ENCODE measurements at regions not wholly inside any gene's neighbourhood (a gene's known extent, or its start where the extent isn't known, plus 50 kb on each side); places are given as distances from the start of the nearest gene placed in this dataset.

DNA sequence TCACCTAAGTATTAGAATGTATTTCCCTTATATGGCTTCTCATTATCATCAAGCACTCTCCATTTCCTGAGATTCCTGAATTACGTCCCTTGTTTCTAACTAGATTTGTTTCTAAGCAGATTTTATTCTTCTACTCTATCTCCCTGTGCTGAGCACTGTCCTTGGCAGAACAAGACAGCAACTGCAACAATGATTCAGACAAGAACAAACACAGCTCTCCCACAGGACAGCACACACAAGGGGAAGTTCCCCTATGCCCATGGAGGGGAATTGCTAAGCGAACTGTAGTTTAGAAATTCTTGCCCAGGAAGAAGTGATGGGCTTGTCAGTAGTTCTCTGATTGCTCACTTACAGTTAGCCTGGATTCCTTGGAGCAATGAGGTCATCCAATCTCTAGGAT lies 759.9 kb downstream of the DTWD2 start:
- H3K27me3 ChIP-seq (ENCODE audit: control insufficient read depth in 1 of 2, insufficient read depth in 2 of 2, low read length in 2 of 2): no peaks in the 10 kb centered on the region
- no peak overlapping the region for H3K27ac ChIP-seq (ENCODE audit: low read depth in 2 of 2, low read length in 1 of 2)
- 69 to 82% methylated on average over 2 of the region's 2 CpGs for WGBS, 2 donors
- no peaks in the 10 kb centered on the region for H3K36me3 ChIP-seq (ENCODE audit: control insufficient read depth in 2 of 2, insufficient read depth in 2 of 2, low read length in 1 of 2)
- H3K9me3 ChIP-seq (ENCODE audit: control insufficient read depth in 2 of 2, insufficient read depth in 1 of 2, low read depth in 1 of 2, low read length in 1 of 2): no peaks in the 10 kb centered on the region
- no peaks in the 10 kb centered on the region for H3K4me1 ChIP-seq (ENCODE audit: control insufficient read depth in 2 of 2, insufficient read depth in 2 of 2, low read length in 1 of 2)
- no peak overlapping the region for H3K4me3 ChIP-seq (ENCODE audit: low read depth in 1 of 2, low read length in 2 of 2)

DNA sequence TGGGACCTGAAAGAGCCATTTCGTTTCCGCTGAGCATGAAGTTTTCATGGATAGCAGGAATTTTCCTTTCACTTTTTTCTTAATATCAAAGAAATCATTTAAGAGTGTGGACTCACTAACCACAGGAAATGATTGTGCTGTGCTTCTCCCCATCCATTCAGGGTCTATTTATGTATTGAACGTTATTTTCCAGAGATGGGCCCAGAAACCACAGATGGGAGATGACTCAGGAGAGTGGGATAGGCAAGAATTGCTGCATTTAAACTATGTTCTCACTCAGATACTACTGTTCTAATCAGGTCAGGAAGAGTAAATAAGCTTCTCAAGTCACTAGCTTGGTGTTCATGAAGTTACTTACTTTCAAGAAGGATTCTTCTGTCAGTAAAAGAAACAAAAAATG lies 763.8 kb downstream of the DTWD2 start:
- Histone ChIP-seq H3K27ac (ENCODE audit: low read depth in 2 of 2, low read length in 1 of 2) (no peak overlapping the region), H3K27me3 (ENCODE audit: control insufficient read depth in 1 of 2, insufficient read depth in 2 of 2, low read length in 2 of 2) (no peaks in the 10 kb centered on the region), H3K9me3 (ENCODE audit: control insufficient read depth in 2 of 2, insufficient read depth in 1 of 2, low read depth in 1 of 2, low read length in 1 of 2) (no peaks in the 10 kb centered on the region), H3K4me3 (ENCODE audit: low read depth in 1 of 2, low read length in 2 of 2) (no peak overlapping the region), H3K36me3 (ENCODE audit: control insufficient read depth in 2 of 2, insufficient read depth in 2 of 2, low read length in 1 of 2) (no peaks in the 10 kb centered on the region), H3K4me1 (ENCODE audit: control insufficient read depth in 2 of 2, insufficient read depth in 2 of 2, low read length in 1 of 2) (no peaks in the 10 kb centered on the region)
- WGBS, 2 donors: 62 to 67% methylated on average over 3 of the region's 3 CpGs

DNA sequence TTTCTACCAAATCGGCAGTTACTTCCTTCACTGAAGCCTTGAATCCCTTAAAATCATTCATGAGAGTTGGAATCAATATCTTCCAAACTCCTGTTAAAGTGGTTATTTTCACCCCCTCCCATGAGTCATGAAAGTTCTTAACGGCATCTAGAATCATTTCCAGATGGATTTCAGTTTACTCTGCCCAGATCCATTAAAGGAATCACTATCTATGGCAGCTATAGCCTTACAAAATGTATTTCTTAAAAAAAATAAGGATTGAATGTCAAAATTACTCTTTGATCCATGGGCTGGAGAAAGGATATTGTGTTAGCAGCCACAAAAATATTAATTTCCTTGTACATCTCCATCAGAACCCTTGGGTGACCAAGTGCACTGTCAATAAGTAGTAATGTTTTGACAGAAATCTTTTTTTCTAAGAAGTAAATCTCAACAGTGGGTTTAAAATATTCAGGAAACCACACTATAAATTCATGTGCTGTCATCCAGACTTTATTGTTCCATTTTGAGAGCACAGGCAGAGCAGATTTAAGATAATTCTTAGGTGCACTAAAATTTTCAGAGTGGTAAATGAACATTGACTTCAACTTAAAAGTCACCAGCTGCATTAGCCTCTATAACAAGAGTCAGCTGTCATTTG lies 767.7 kb downstream of the DTWD2 start:
- 73 to 76% methylated on average over 2 of the region's 2 CpGs for WGBS, 2 donors
- H3K9me3 ChIP-seq (ENCODE audit: control insufficient read depth in 2 of 2, insufficient read depth in 1 of 2, low read depth in 1 of 2, low read length in 1 of 2): no peaks in the 10 kb centered on the region
- H3K4me3 ChIP-seq (ENCODE audit: low read depth in 1 of 2, low read length in 2 of 2): no peak overlapping the region
- no peaks in the 10 kb centered on the region for H3K4me1 ChIP-seq (ENCODE audit: control insufficient read depth in 2 of 2, insufficient read depth in 2 of 2, low read length in 1 of 2)
- H3K36me3 ChIP-seq (ENCODE audit: control insufficient read depth in 2 of 2, insufficient read depth in 2 of 2, low read length in 1 of 2): no peaks in the 10 kb centered on the region
- H3K27ac ChIP-seq (ENCODE audit: low read depth in 2 of 2, low read length in 1 of 2): no peak overlapping the region
- H3K27me3 ChIP-seq (ENCODE audit: control insufficient read depth in 1 of 2, insufficient read depth in 2 of 2, low read length in 2 of 2): no peaks in the 10 kb centered on the region

DNA sequence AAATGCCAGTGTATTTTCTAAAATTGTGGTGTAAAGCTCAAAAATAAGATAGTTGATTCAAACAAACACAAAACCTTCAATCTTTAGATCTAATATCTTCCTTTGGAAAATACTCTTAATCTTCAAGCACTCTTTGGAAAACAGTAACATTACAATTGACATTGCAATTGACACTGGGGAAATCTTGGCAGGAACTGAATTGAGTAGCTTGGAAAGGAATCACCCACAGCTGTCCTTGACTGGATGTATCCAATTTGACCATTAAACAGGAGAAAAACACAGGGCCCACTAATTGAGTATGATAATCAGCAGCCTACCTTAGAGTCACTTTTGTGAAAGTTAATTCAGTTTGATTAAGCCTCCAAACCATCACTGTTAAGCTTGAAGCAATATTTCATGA lies 776.7 kb downstream of the DTWD2 start:
- Histone ChIP-seq H3K4me3 (ENCODE audit: low read depth in 1 of 2, low read length in 2 of 2) (no peak overlapping the region), H3K4me1 (ENCODE audit: control insufficient read depth in 2 of 2, insufficient read depth in 2 of 2, low read length in 1 of 2) (no peaks in the 10 kb centered on the region), H3K27ac (ENCODE audit: low read depth in 2 of 2, low read length in 1 of 2) (no peak overlapping the region), H3K36me3 (ENCODE audit: control insufficient read depth in 2 of 2, insufficient read depth in 2 of 2, low read length in 1 of 2) (no peaks in the 10 kb centered on the region), H3K9me3 (ENCODE audit: control insufficient read depth in 2 of 2, insufficient read depth in 1 of 2, low read depth in 1 of 2, low read length in 1 of 2) (peaks cover 8 to 11% of the 10 kb centered on the region in 2 donors), H3K27me3 (ENCODE audit: control insufficient read depth in 1 of 2, insufficient read depth in 2 of 2, low read length in 2 of 2) (no peaks in the 10 kb centered on the region)

DNA sequence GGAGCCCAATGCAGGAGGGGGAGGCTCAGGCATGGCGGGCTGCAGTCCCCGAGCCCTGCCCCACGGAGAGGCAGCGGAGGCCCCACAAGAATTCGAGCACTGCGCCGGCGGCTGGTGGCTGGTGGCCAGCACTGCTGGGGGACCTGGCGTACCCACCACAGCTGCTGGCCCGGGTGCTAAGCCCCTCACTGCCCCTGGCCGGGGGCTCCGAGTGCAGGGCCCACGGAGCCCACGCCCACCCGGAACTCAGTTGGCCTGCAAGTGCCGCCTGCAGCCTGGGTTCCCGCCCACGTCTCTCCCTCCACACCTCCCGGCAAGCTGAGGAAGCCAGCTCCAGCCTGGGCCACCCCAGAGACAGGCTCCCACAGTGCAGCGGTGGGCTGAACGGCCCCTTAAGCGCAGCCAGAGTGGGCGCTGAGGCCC lies 780.3 kb downstream of the DTWD2 start:
- Histone ChIP-seq H3K9me3 (ENCODE audit: control insufficient read depth in 2 of 2, insufficient read depth in 1 of 2, low read depth in 1 of 2, low read length in 1 of 2) (peaks cover 8 to 11% of the 10 kb centered on the region in 2 donors), H3K27me3 (ENCODE audit: control insufficient read depth in 1 of 2, insufficient read depth in 2 of 2, low read length in 2 of 2) (no peaks in the 10 kb centered on the region), H3K36me3 (ENCODE audit: control insufficient read depth in 2 of 2, insufficient read depth in 2 of 2, low read length in 1 of 2) (no peaks in the 10 kb centered on the region), H3K4me3 (ENCODE audit: low read depth in 1 of 2, low read length in 2 of 2) (no peak overlapping the region), H3K4me1 (ENCODE audit: control insufficient read depth in 2 of 2, insufficient read depth in 2 of 2, low read length in 1 of 2) (no peaks in the 10 kb centered on the region), H3K27ac (ENCODE audit: low read depth in 2 of 2, low read length in 1 of 2) (no peak overlapping the region)
- 95 to 96% methylated on average over 21 to 23 of the region's 23 CpGs for WGBS, 2 donors

DNA sequence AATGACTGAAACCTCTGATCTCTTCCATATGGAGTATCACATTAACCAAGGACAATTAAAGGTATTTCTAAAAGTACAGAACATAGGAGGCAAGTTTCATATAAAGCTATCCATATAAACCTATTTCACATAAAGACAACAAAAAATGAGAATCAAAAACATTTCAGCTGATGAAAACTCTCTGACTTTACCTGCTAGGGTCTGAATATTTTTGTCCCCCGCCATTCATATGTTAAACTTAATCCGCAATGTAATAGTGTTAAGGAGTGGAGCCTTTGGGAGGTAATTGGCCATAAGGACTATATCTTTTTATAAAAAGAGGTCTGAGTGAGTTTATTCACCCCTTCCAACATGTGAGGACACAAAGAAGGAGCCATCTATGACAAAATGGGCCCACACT lies 788.5 kb downstream of the DTWD2 start:
- no peak overlapping the region for H3K4me3 ChIP-seq (ENCODE audit: low read depth in 1 of 2, low read length in 2 of 2)
- H3K4me1 ChIP-seq (ENCODE audit: control insufficient read depth in 2 of 2, insufficient read depth in 2 of 2, low read length in 1 of 2): no peaks in the 10 kb centered on the region
- WGBS, 2 donors: 97 to 99% methylated on average over 2 of the region's 2 CpGs
- no peak overlapping the region for H3K27ac ChIP-seq (ENCODE audit: low read depth in 2 of 2, low read length in 1 of 2)
- no peaks in the 10 kb centered on the region for H3K9me3 ChIP-seq (ENCODE audit: control insufficient read depth in 2 of 2, insufficient read depth in 1 of 2, low read depth in 1 of 2, low read length in 1 of 2)
- H3K27me3 ChIP-seq (ENCODE audit: control insufficient read depth in 1 of 2, insufficient read depth in 2 of 2, low read length in 2 of 2): no peaks in the 10 kb centered on the region
- no peaks in the 10 kb centered on the region for H3K36me3 ChIP-seq (ENCODE audit: control insufficient read depth in 2 of 2, insufficient read depth in 2 of 2, low read length in 1 of 2)

DNA sequence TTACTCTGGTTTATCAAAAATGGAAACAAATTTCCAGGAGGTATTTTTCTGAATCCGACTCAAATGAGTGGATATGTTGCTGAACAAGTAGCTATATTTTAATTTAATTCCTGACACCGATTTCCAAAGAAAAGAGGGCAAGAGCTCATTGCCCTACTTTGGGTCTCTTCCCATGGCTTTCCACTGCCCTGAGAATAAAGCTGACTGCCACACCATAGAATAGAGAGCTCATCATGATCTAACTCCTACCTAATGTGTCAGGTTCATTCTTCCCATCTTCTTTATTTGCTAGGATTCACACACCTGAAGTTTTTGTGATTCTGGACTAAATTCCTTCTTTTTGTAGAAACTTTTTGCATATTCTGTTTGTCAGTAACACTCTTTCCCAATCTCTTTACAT lies 792.1 kb downstream of the DTWD2 start:
- Histone ChIP-seq H3K27ac (ENCODE audit: low read depth in 2 of 2, low read length in 1 of 2) (no peak overlapping the region), H3K9me3 (ENCODE audit: control insufficient read depth in 2 of 2, insufficient read depth in 1 of 2, low read depth in 1 of 2, low read length in 1 of 2) (no peaks in the 10 kb centered on the region), H3K36me3 (ENCODE audit: control insufficient read depth in 2 of 2, insufficient read depth in 2 of 2, low read length in 1 of 2) (no peaks in the 10 kb centered on the region), H3K4me1 (ENCODE audit: control insufficient read depth in 2 of 2, insufficient read depth in 2 of 2, low read length in 1 of 2) (no peaks in the 10 kb centered on the region), H3K27me3 (ENCODE audit: control insufficient read depth in 1 of 2, insufficient read depth in 2 of 2, low read length in 2 of 2) (no peaks in the 10 kb centered on the region), H3K4me3 (ENCODE audit: low read depth in 1 of 2, low read length in 2 of 2) (no peak overlapping the region)
- 81 to 85% methylated on average over 2 of the region's 2 CpGs for WGBS, 2 donors

DNA sequence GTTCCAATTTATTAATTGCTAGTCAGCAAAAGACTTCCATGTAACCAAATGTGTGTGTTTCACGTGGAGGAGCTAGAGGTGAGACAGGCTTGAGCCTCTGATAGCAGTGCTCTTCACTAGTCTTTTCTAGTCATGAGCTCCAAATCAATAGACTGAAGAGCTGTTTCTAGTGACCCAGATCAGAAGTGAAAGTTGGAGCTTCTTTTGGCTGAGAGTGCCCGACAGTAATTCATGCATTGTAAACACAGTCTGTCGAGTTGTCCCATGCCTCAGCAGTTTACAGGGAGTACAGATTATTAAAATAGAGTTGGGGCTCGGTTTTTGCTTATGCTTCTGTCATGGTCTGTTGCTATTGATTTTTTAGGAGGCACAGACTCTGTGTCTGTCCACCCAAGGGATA lies 793.1 kb downstream of the DTWD2 start:
- H3K27me3 ChIP-seq (ENCODE audit: control insufficient read depth in 1 of 2, insufficient read depth in 2 of 2, low read length in 2 of 2): no peaks in the 10 kb centered on the region
- WGBS, 2 donors: 41 to 42% methylated on average over 4 of the region's 4 CpGs
- no peaks in the 10 kb centered on the region for H3K9me3 ChIP-seq (ENCODE audit: control insufficient read depth in 2 of 2, insufficient read depth in 1 of 2, low read depth in 1 of 2, low read length in 1 of 2)
- H3K36me3 ChIP-seq (ENCODE audit: control insufficient read depth in 2 of 2, insufficient read depth in 2 of 2, low read length in 1 of 2): no peaks in the 10 kb centered on the region
- H3K27ac ChIP-seq (ENCODE audit: low read depth in 2 of 2, low read length in 1 of 2): no peak overlapping the region
- H3K4me3 ChIP-seq (ENCODE audit: low read depth in 1 of 2, low read length in 2 of 2): no peak overlapping the region
- no peaks in the 10 kb centered on the region for H3K4me1 ChIP-seq (ENCODE audit: control insufficient read depth in 2 of 2, insufficient read depth in 2 of 2, low read length in 1 of 2)

DNA sequence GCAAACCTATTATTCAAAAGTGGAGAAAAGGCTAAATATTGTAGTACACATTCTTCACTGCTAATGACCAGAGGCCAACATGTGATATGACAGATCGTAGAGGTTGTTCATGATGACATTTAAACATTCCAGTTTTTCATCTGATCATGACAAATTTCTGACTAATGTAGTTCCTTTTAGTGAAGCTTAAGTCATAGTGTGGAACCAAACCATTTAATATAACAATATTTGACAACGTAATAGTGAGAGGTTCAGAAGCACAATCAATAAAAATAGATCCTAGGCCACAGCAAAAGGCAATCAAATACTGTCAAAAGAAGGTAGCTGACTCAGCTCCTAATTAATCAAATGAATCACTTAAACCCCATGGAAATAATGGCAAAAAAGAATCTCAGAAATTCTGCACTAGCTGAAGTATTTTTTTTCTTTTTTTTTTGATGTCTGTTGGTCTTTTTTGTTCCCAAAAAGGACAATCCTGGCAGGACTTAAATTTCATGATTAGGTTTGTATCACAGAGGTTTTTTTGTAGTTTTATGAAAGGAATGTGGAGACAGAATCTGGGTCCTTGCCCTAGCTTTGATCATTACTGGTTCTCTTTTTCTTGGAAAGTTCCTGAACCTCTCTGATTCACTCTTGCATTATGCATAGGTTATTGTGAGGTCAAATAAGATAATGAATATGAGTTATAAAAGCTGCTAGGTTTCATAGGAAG lies 795.0 kb downstream of the DTWD2 start:
- Histone ChIP-seq H3K36me3 (ENCODE audit: control insufficient read depth in 2 of 2, insufficient read depth in 2 of 2, low read length in 1 of 2) (no peaks in the 10 kb centered on the region), H3K9me3 (ENCODE audit: control insufficient read depth in 2 of 2, insufficient read depth in 1 of 2, low read depth in 1 of 2, low read length in 1 of 2) (no peaks in the 10 kb centered on the region), H3K4me3 (ENCODE audit: low read depth in 1 of 2, low read length in 2 of 2) (no peak overlapping the region), H3K27me3 (ENCODE audit: control insufficient read depth in 1 of 2, insufficient read depth in 2 of 2, low read length in 2 of 2) (no peaks in the 10 kb centered on the region), H3K27ac (ENCODE audit: low read depth in 2 of 2, low read length in 1 of 2) (no peak overlapping the region), H3K4me1 (ENCODE audit: control insufficient read depth in 2 of 2, insufficient read depth in 2 of 2, low read length in 1 of 2) (no peaks in the 10 kb centered on the region)
- WGBS, 2 donors: 63 to 66% methylated on average over 2 of the region's 2 CpGs

DNA sequence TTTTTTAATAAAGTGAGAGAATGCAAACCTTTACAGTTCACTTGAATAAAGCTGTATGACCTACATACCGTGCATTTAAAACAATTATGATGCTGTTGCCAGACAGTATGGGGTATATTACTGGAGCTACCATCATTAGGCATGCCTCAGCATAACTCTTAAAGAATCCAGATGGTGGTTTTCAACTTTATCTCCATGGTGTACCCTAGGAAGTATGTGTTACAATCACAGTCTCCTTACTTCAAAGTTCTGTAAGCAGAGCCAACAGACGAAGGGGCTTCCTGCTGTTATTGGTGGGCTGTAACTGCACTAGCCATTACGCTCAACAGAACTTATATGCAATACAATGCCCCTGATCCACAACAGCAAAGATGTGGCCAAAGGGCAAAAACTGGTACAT lies 803.3 kb downstream of the DTWD2 start:
- Histone ChIP-seq H3K9me3 (ENCODE audit: control insufficient read depth in 2 of 2, insufficient read depth in 1 of 2, low read depth in 1 of 2, low read length in 1 of 2) (no peaks in the 10 kb centered on the region), H3K27me3 (ENCODE audit: control insufficient read depth in 1 of 2, insufficient read depth in 2 of 2, low read length in 2 of 2) (no peaks in the 10 kb centered on the region), H3K4me1 (ENCODE audit: control insufficient read depth in 2 of 2, insufficient read depth in 2 of 2, low read length in 1 of 2) (no peaks in the 10 kb centered on the region), H3K36me3 (ENCODE audit: control insufficient read depth in 2 of 2, insufficient read depth in 2 of 2, low read length in 1 of 2) (no peaks in the 10 kb centered on the region), H3K4me3 (ENCODE audit: low read depth in 1 of 2, low read length in 2 of 2) (no peak overlapping the region), H3K27ac (ENCODE audit: low read depth in 2 of 2, low read length in 1 of 2) (no peak overlapping the region)
- WGBS, 2 donors: 65 to 71% methylated on average over 3 of the region's 3 CpGs
